SK-N-MC (cell line): ENCODE measurements at regions not wholly inside any gene's neighbourhood (a gene's known extent, or its start where the extent isn't known, plus 50 kb on each side); places are given as distances from the start of the nearest gene placed in this dataset.

ENCODE experiments used
- DNase-seq: peaks from one replicate; pipeline ENCODE4 v3.0.0-alpha.2; 2011; ENCODE audit warnings: low read depth, low spot score
- H3K27ac ChIP-seq: fragments of 200-600 bp; sonication (generic); 2 replicates; pipeline ENCODE4 v1.5.1; 2016; ENCODE audit warnings: mixed run types
- H3K36me3 ChIP-seq: fragments of 200-600 bp; sonication (generic); 2 replicates; pipeline ENCODE4 v1.6.1; 2017; ENCODE audit warnings: antibody characterized with exemption, low read length, mixed read lengths; ENCODE audit not compliant: insufficient read depth
- H3K4me3 ChIP-seq: fragments of 200-600 bp; sonication (generic); 2 replicates; pipeline ENCODE4 v1.5.1; 2016
- H3K9ac ChIP-seq: fragments of 200-600 bp; sonication (generic); 2 replicates; pipeline ENCODE4 v1.8.0; 2017; ENCODE audit warnings: mixed run types, mixed read lengths; ENCODE audit not compliant: insufficient read length
- H3K9me3 ChIP-seq: fragments of 200-600 bp; sonication (generic); 2 replicates; pipeline ENCODE4 v1.6.1; 2017; ENCODE audit warnings: low read depth, mild to moderate bottlenecking, antibody characterized with exemption, low read length, moderate library complexity, mixed read lengths
- EZH2 ChIP-seq: fragments of 200-600 bp; sonication (generic); IDR thresholded peaks from one replicate; pipeline ENCODE4 v1.6.1; 2017; ENCODE audit warnings: antibody characterized with exemption
- FOXP2 ChIP-seq: optimal IDR thresholded peaks from 2 replicates; pipeline ENCODE3; 2011; ENCODE audit warnings: mild to moderate bottlenecking, moderate library complexity; ENCODE audit not compliant: insufficient read depth; ENCODE audit errors: extremely low read length, control extremely low read depth
- POLR2AphosphoS5 ChIP-seq: IDR thresholded peaks from 2 replicates; pipeline ENCODE4 v1.6.1; 2012; ENCODE audit warnings: mild to moderate bottlenecking, low read depth, low read length, borderline replicate concordance

GRCh38 chr4:100288161-100288560, 97.9 kb upstream of the DDIT4L start:
- Histone ChIP-seq H3K36me3 (no peaks in the 10 kb centered on the region), H3K9ac (no peak overlapping the region), H3K9me3 (no peaks in the 10 kb centered on the region), H3K27ac (no peak overlapping the region), H3K4me3 (no peak overlapping the region)
- no peak for TF ChIP-seq POLR2AphosphoS5
- no peak for TF ChIP-seq FOXP2
- no peak for TF ChIP-seq EZH2
- DNase-seq: no peak

GRCh38 chr4:100287534-100287933, 97.3 kb upstream of the DDIT4L start:
- Histone ChIP-seq H3K9me3 (no peaks in the 10 kb centered on the region), H3K4me3 (peak overlapping the region; percentile 22; the same call in 1 of the 2 replicates), H3K9ac (no peak overlapping the region), H3K27ac (peak overlapping the region; percentile 10; the same call in 1 of the 2 replicates), H3K36me3 (no peaks in the 10 kb centered on the region)
- TF ChIP-seq POLR2AphosphoS5 (no peak), FOXP2 (peak; percentile 40)
- DNase-seq: no peak

- no peaks in the 10 kb centered on the region for H3K9me3 ChIP-seq
- DNase-seq: no peak
- no peak overlapping the region for H3K9ac ChIP-seq
- TF ChIP-seq EZH2: no peak
- no peak for TF ChIP-seq FOXP2
- TF ChIP-seq POLR2AphosphoS5: no peak
- H3K27ac ChIP-seq: no peak overlapping the region
- no peak overlapping the region for H3K4me3 ChIP-seq
- no peaks in the 10 kb centered on the region for H3K36me3 ChIP-seq
These were observed 96.4 kb upstream of the DDIT4L start for GRCh38 chr4:100286636-100287035.

- no peak overlapping the region for H3K9ac ChIP-seq
- no peak overlapping the region for H3K27ac ChIP-seq
- H3K9me3 ChIP-seq: no peaks in the 10 kb centered on the region
- DNase-seq: no peak
- no peak for TF ChIP-seq EZH2
- TF ChIP-seq FOXP2: no peak
- no peak for TF ChIP-seq POLR2AphosphoS5
- H3K36me3 ChIP-seq: no peaks in the 10 kb centered on the region
- no peak overlapping the region for H3K4me3 ChIP-seq
These were observed 94.9 kb upstream of the DDIT4L start for GRCh38 chr4:100285121-100285520.

- Histone ChIP-seq H3K4me3 (no peak overlapping the region), H3K36me3 (no peaks in the 10 kb centered on the region), H3K9ac (no peak overlapping the region), H3K27ac (no peak overlapping the region), H3K9me3 (no peaks in the 10 kb centered on the region)
- TF ChIP-seq POLR2AphosphoS5 (no peak), EZH2 (no peak)
- DNase-seq: no peak
These were observed 94.0 kb upstream of the DDIT4L start for GRCh38 chr4:100284129-100284880.

GRCh38 chr4:100280807-100281206, 90.5 kb upstream of the DDIT4L start:
- no peak overlapping the region for H3K27ac ChIP-seq
- TF ChIP-seq POLR2AphosphoS5 (no peak), EZH2 (no peak)
- H3K9ac ChIP-seq: no peak overlapping the region
- no peak for DNase-seq
- H3K9me3 ChIP-seq: no peaks in the 10 kb centered on the region
- no peak overlapping the region for H3K4me3 ChIP-seq
- no peaks in the 10 kb centered on the region for H3K36me3 ChIP-seq

GRCh38 chr4:100278567-100278966, 88.3 kb upstream of the DDIT4L start:
- no peak overlapping the region for H3K9ac ChIP-seq
- no peaks in the 10 kb centered on the region for H3K9me3 ChIP-seq
- H3K4me3 ChIP-seq: no peak overlapping the region
- no peak overlapping the region for H3K27ac ChIP-seq
- TF ChIP-seq POLR2AphosphoS5: no peak
- no peak for TF ChIP-seq FOXP2
- TF ChIP-seq EZH2: no peak
- no peak for DNase-seq
- no peaks in the 10 kb centered on the region for H3K36me3 ChIP-seq

- no peaks in the 10 kb centered on the region for H3K9me3 ChIP-seq
- H3K9ac ChIP-seq: no peak overlapping the region
- no peaks in the 10 kb centered on the region for H3K36me3 ChIP-seq
- DNase-seq: no peak
- TF ChIP-seq EZH2 (no peak), FOXP2 (no peak), POLR2AphosphoS5 (no peak)
- no peak overlapping the region for H3K4me3 ChIP-seq
- H3K27ac ChIP-seq: no peak overlapping the region
These were observed 79.2 kb upstream of the DDIT4L start for GRCh38 chr4:100269446-100269845.

GRCh38 chr4:100268789-100269188, 78.5 kb upstream of the DDIT4L start:
- TF ChIP-seq EZH2: no peak
- no peak for TF ChIP-seq FOXP2
- no peak for TF ChIP-seq POLR2AphosphoS5
- H3K27ac ChIP-seq: no peak overlapping the region

More at GRCh38 chr4:100268789-100269188, 78.5 kb upstream of the DDIT4L start:
- Histone ChIP-seq H3K36me3 (no peaks in the 10 kb centered on the region), H3K9ac (no peak overlapping the region), H3K9me3 (no peaks in the 10 kb centered on the region), H3K4me3 (no peak overlapping the region)
- DNase-seq: no peak
